ENCODE measurements at regions not wholly inside any gene's neighbourhood (a gene's known extent, or its start where the extent isn't known, plus 50 kb on each side); places are given as distances from the start of the nearest gene placed in this dataset.

- Histone ChIP-seq H4K20me1 (replicated peaks; ENCODE audit: insufficient read depth) (no peaks in the 10 kb centered on the region), H3F3A (replicated peaks; ENCODE audit: low read depth) (no peaks in the 10 kb centered on the region), H3K9me2 (ENCODE audit: insufficient read depth) (no peaks in the 10 kb centered on the region), H2AFZ (no peak overlapping the region), H3K27ac (ENCODE audit: low read depth) (no peak overlapping the region), H3K4me2 (no peak overlapping the region), H3K4me1 (ENCODE audit: insufficient read depth) (peaks cover 7% of the 10 kb centered on the region; the same call in 1 of the 2 replicates), H3K36me3 (ENCODE audit: insufficient read depth) (no peaks in the 10 kb centered on the region), H3K27me3 (ENCODE audit: insufficient read depth) (no peaks in the 10 kb centered on the region), H3K79me2 (replicated peaks; ENCODE audit: insufficient read depth) (no peaks in the 10 kb centered on the region), H3K4me3 (no peak overlapping the region)
- DNase-seq (ENCODE audit: low spot score) (no peak), ATAC-seq (no peak)
- Mint-ChIP-seq H3K27me3 (ENCODE audit: insufficient read depth, low read depth, poor library complexity) (peaks cover 7% of the 10 kb centered on the region), H3K9me3 (no peaks in the 10 kb centered on the region), H3K36me3 (ENCODE audit: low read depth) (no peaks in the 10 kb centered on the region), H3K4me3 (no peak overlapping the region), H3K4me1 (peaks cover 8% of the 10 kb centered on the region; the same call in 2 of the 3 replicates), H3K27ac (no peak overlapping the region)
- TF ChIP-seq CREB1 (CRISPR knock-in tag; IDR thresholded peaks at IDR 0.05; ENCODE audit: low read depth) (no peak), ETS1 (IDR thresholded peaks at IDR 0.05) (no peak), EZH2 (IDR thresholded peaks at IDR 0.05; ENCODE audit: low read depth, unreplicated experiment) (no peak), ZNF331 (CRISPR knock-in tag; IDR thresholded peaks at IDR 0.05; ENCODE audit: low read depth) (no peak), NANOG (IDR thresholded peaks at IDR 0.05; ENCODE audit: borderline replicate concordance) (no peak), REST (IDR thresholded peaks at IDR 0.05; ENCODE audit: unreplicated experiment) (no peak), ZNF462 (CRISPR knock-in tag; IDR thresholded peaks at IDR 0.05) (no peak), CTCF (conservative IDR thresholded peaks at IDR 0.05; ENCODE audit: low read depth in 2 of 2) (no peak), EZH2phosphoT487 (IDR thresholded peaks at IDR 0.05; ENCODE audit: unreplicated experiment) (no peak), POLR2AphosphoS5 (IDR thresholded peaks at IDR 0.05; ENCODE audit: low read depth) (no peak), STAT1 (IDR thresholded peaks at IDR 0.05; ENCODE audit: unreplicated experiment) (no peak), ZNF114 (CRISPR knock-in tag; IDR thresholded peaks at IDR 0.05) (no peak), JUNB (IDR thresholded peaks at IDR 0.05; ENCODE audit: unreplicated experiment) (no peak)
Measured at GRCh38 chr14:30290001-30290400, 269.0 kb upstream of the G2E3 start.

Data from GM23338 (cell line).